Heart right ventricle (tissue), 16 donors: ENCODE measurements at regions not wholly inside any gene's neighbourhood (a gene's known extent, or its start where the extent isn't known, plus 50 kb on each side); places are given as distances from the start of the nearest gene placed in this dataset.

Experiments used
- ATAC-seq, 8 donors: fragments of 200-7000 bp; cut with Tn5 transposase; one replicate each; pipeline ENCODE4 v1.9.1; 2020; ENCODE audit warnings: mild to moderate bottlenecking in 8 of 8, moderate library complexity in 8 of 8, moderate number of reproducible peaks in 1 of 8
- DNase-seq, 2 donors: peaks; one replicate each; pipeline ENCODE4 v3.0.0-alpha.2; 2020
- H3K27ac ChIP-seq, 10 donors: fragments of 200-600 bp; sonication (generic) in 2 of 10; one replicate each; pipeline versions ENCODE4 v1.5.0 to v1.8.0; 2020 to 2022; ENCODE audit warnings: mild to moderate bottlenecking in 3 of 10
- H3K27me3 ChIP-seq, 7 donors: fragments of 200-600 bp; one replicate each; pipeline ENCODE4 v1.8.0; 2021 to 2022; ENCODE audit warnings: mild to moderate bottlenecking in 2 of 7
- H3K36me3 ChIP-seq, 9 donors: fragments of 200-600 bp; sonication (generic) in 1 of 9; one replicate each; pipeline versions ENCODE4 v1.5.0 to v1.8.0; 2020 to 2022; ENCODE audit warnings: mild to moderate bottlenecking in 2 of 9
- H3K4me1 ChIP-seq, 9 donors: fragments of 200-600 bp; sonication (generic) in 1 of 9; one replicate each; pipeline versions ENCODE4 v1.5.0 to v1.8.0; 2020 to 2022; ENCODE audit warnings: mild to moderate bottlenecking in 4 of 9
- H3K4me3 ChIP-seq, 10 donors: fragments of 200-600 bp; sonication (generic) in 2 of 10; one replicate each; pipeline versions ENCODE4 v1.5.0 to v1.8.0; 2020 to 2022; ENCODE audit warnings: mild to moderate bottlenecking in 7 of 10, moderate library complexity in 2 of 10
- H3K9me3 ChIP-seq, 11 donors: fragments of 200-600 bp in 10 of 11; sonication (generic) in 2 of 11; one replicate each; pipeline versions ENCODE4 v1.5.0 to v1.8.0; 2013 to 2022; ENCODE audit warnings: mild to moderate bottlenecking in 2 of 11, control low read depth in 1 of 11, moderate library complexity in 1 of 11
- WGBS, 2 donors: extraction: QIAGEN DNeasy Blood & Tissue Kit; methylation state at CpG; one replicate each; pipeline ENCODE4 v1.1.7; 2013; ENCODE audit warnings: inconsistent platforms in 1 of 2; 5-methylcytosine and 5-hydroxymethylcytosine counted together
- intact Hi-C, 10 donors: fragments of 100-400 bp; cut with DNase I; formaldehyde crosslinking; loops; one replicate each; pipeline versions ENCODE4 v1.11.1 to v1.14.2; 2022
- TF ChIP-seq, protein P1 (sequence below), 9 donors: fragments of 200-600 bp; sonication (generic) in 2 of 9; IDR thresholded peaks; one replicate each; pipeline versions ENCODE4 v1.5.0 to v1.8.0; 2021 to 2022; ENCODE audit warnings: antibody characterized with exemption in 9 of 9, mild to moderate bottlenecking in 5 of 9, moderate library complexity in 1 of 9
- donor health status: Arrhythmogenic right ventricular cardiomyopathy.
- donor health status: ischemic (EF 13 %, LVEDD 7.1; RV severe dilation, severe dysfunction).
- donor health status: healthy with polysubstance abuse.
- donor health status: DM: no; HTN: yes; CAD: no.
- donor health status: DM: no; HTN: no; CAD: no.
- donor health status: ischemic (EF 25% LVEDD 6.9; RV normal size, moderate dysfunction).
- donor health status: ischemic (EF 25% LVEDD 5.7; RV mildly dilated, moderate dysfunction).
- donor health status: healthy.
- donor health status: DM: yes; HTN: yes; CAD: no.
- donor health status: Ischemic cardiomyopathy.
- donor health status: ischemic (EF 35%, LVEDD 5.7; RV mildly dilated, moderate dysfunction).
- donor health status: nonischemic (EF 11% LVEDD 7.7; RV severe dilation, severe dysfunction).
- donor health status: DM: yes; HTN: yes; CAD: no.
- donor health status: PGD.
- donor health status: ischemic (EF 29% LVEDD 5.4; RV normal size, mild dysfunction).
- donor health status: nonischemic (EF 23%, LVEDD 6.1; RV moderate dilation, normal function).

DNA sequence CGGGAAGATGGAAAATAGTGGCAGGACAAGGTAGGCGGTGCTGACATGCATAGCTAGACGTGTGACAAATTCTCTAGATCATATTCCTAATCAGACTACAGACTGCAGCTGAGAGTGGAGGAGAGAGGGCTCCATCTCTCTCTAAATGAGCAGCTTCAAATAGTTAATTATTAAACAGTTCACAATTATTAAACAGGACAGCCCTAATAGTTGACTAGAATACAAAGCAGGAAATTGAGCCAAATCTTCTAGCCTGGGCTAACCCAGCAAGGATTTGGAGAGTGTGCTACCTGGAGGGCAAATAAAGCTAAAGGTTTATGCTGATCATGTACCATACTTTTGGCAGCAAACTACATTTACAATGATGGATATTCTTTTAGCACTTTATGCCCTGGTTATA lies 54.4 kb upstream of the CWC22 start:
- intact Hi-C loops = no loop called here
- no peaks in the 10 kb centered on the region for H3K27me3 ChIP-seq
- no peak overlapping the region for H3K27ac ChIP-seq
- H3K4me1 ChIP-seq = no peaks in the 10 kb centered on the region
- TF ChIP-seq, protein P1, sequence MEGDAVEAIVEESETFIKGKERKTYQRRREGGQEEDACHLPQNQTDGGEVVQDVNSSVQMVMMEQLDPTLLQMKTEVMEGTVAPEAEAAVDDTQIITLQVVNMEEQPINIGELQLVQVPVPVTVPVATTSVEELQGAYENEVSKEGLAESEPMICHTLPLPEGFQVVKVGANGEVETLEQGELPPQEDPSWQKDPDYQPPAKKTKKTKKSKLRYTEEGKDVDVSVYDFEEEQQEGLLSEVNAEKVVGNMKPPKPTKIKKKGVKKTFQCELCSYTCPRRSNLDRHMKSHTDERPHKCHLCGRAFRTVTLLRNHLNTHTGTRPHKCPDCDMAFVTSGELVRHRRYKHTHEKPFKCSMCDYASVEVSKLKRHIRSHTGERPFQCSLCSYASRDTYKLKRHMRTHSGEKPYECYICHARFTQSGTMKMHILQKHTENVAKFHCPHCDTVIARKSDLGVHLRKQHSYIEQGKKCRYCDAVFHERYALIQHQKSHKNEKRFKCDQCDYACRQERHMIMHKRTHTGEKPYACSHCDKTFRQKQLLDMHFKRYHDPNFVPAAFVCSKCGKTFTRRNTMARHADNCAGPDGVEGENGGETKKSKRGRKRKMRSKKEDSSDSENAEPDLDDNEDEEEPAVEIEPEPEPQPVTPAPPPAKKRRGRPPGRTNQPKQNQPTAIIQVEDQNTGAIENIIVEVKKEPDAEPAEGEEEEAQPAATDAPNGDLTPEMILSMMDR (IDR thresholded peaks at IDR 0.05) = no peak
- WGBS, 2 donors = 86 to 88% methylated on average over 3 of the region's 3 CpGs
- no peak overlapping the region for H3K4me3 ChIP-seq
- DNase-seq (no peak), ATAC-seq (no peak)
- no peaks in the 10 kb centered on the region for H3K36me3 ChIP-seq
- H3K9me3 ChIP-seq = no peaks in the 10 kb centered on the region

DNA sequence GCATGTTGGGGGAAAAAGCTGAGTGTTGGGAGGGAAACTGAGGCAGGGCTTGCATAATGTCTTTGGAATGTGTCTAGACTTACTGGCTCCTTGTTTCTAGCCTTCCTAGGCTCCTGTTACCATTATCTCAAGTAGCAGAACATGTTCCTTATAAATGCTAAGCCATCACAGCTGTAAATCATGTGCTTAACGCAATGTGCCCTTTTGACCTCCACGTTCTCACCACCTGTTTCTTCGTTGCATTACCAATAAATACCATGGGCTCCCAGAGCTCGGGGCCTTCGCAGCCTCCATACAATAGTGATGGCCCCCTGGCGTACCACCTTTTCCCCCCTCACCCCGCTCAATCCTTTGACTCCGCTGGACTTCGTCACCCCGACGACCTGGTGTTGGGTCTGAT lies 54.0 kb upstream of the CWC22 start:
- no peak for ATAC-seq
- H3K27me3 ChIP-seq = no peaks in the 10 kb centered on the region
- TF ChIP-seq, protein P1 (IDR thresholded peaks at IDR 0.05) = no peak
- H3K4me1 ChIP-seq = no peaks in the 10 kb centered on the region
- no peak overlapping the region for H3K27ac ChIP-seq
- H3K36me3 ChIP-seq = no peaks in the 10 kb centered on the region
- WGBS, 2 donors = 81 to 86% methylated on average over 11 of the region's 11 CpGs
- intact Hi-C loops = no loop called here
- no peak overlapping the region for H3K4me3 ChIP-seq
- no peaks in the 10 kb centered on the region for H3K9me3 ChIP-seq
- no peak for DNase-seq

DNA sequence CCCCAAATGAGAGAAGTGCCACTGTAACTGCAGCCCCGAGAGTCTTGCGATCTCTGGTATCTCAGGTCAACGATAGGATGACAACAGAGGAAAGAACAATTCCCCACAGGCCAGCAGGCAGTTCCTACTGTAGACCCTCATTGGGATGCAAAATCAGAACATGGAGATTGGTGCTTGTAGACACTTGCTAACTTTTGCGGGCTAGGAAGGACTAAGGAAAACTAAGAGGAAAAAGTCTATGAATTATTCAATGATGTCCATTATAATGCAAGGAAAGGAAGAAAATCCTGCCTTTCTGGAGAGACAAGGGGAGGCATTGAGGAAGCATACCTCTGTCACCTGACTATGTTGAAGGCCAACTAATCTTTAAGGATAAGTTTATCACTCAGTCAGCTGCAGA lies 51.9 kb upstream of the CWC22 start:
- H3K9me3 ChIP-seq = peaks cover 0 to 3% (median 0%) of the 10 kb centered on the region in 11 donors
- intact Hi-C loops = no loop called here
- ATAC-seq = no peak

DNA sequence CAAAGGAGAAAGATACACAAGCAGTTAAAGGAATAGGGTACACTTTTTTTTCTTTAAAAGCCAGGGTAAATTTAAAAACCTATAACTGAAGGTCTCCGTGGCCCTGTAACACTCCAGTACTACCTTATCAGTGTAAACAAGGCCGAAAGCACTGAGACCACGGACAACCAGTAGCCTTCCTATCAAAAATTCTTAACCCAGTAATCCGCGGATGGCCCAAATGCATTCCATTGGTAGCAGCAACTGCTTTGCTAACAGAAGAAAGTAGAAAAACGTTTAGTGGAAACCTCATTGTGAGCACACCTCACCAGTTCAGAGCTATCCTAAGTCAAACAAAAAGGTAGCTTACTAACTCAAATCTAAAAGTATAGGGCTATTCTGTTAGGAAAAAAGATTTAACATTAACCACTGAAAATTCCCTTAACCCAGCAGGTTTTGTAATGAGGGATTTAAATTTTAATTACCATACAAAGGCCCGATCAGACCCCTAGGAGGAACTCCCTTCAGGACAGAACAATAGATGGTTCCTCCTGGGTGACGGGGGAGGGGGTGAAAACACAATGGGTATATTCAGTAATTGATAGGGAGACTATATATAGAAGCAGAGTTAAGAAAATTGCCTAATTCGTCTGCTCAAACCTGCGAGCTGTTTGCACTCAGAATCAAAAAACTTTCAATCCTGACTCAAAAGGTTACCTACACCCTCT lies 50.8 kb upstream of the CWC22 start:
- H3K4me1 ChIP-seq = no peaks in the 10 kb centered on the region
- WGBS, 2 donors = 70 to 79% methylated on average over 10 of the region's 10 CpGs
- intact Hi-C loops = no loop called here
- no peak for ATAC-seq
- H3K4me3 ChIP-seq = no peak overlapping the region
- peaks cover 0 to 3% (median 0%) of the 10 kb centered on the region in 11 donors for H3K9me3 ChIP-seq
- H3K27ac ChIP-seq = no peak overlapping the region
- no peak for DNase-seq
- H3K36me3 ChIP-seq = no peaks in the 10 kb centered on the region
- no peaks in the 10 kb centered on the region for H3K27me3 ChIP-seq
- TF ChIP-seq, protein P1 (IDR thresholded peaks at IDR 0.05) = no peak

More for the DNA sequence above, 51.9 kb upstream of the CWC22 start:
- TF ChIP-seq, protein P1 (IDR thresholded peaks at IDR 0.05) = no peak
- Histone ChIP-seq H3K4me3 (no peak overlapping the region), H3K27ac (no peak overlapping the region), H3K27me3 (no peaks in the 10 kb centered on the region), H3K4me1 (no peaks in the 10 kb centered on the region), H3K36me3 (no peaks in the 10 kb centered on the region)
- no peak for DNase-seq
- 73 to 79% methylated on average over 4 of the region's 4 CpGs for WGBS, 2 donors
